WI38 (cell line): ENCODE measurements at regions not wholly inside any gene's neighbourhood (a gene's known extent, or its start where the extent isn't known, plus 50 kb on each side); places are given as distances from the start of the nearest gene placed in this dataset.

Experiments
- H3K4me3 ChIP-seq: 2 replicates; pipeline ENCODE4 v1.5.1; 2011; ENCODE audit warnings: low read depth, mild to moderate bottlenecking, control low read depth, low read length
- CTCF ChIP-seq: IDR thresholded peaks from 2 replicates; pipeline ENCODE4 v1.5.1; 2012; ENCODE audit warnings: low read depth, mild to moderate bottlenecking, control low read depth, low read length

- TF ChIP-seq CTCF, result no peak
- H3K4me3 ChIP-seq, result no peak overlapping the region
These were observed 857.0 kb upstream of the LCORL start for GRCh38 chr4:18878561-18878960.

- no peak for TF ChIP-seq CTCF
- H3K4me3 ChIP-seq, result no peak overlapping the region
These were observed 847.6 kb upstream of the LCORL start for GRCh38 chr4:18869166-18869565.

- TF ChIP-seq CTCF, result no peak
- H3K4me3 ChIP-seq, result no peak overlapping the region
These were observed 839.4 kb upstream of the LCORL start for GRCh38 chr4:18860836-18861530.

GRCh38 chr4:18859468-18859867 lies 837.9 kb upstream of the LCORL start:
- H3K4me3 ChIP-seq, result no peak overlapping the region
- TF ChIP-seq CTCF, result no peak

- TF ChIP-seq CTCF, result no peak
- H3K4me3 ChIP-seq, result no peak overlapping the region
These were observed 836.8 kb upstream of the LCORL start for GRCh38 chr4:18858229-18858922.

GRCh38 chr4:18850867-18851266 lies 829.3 kb upstream of the LCORL start:
- H3K4me3 ChIP-seq, result no peak overlapping the region
- no peak for TF ChIP-seq CTCF

GRCh38 chr4:18847249-18847890 lies 825.8 kb upstream of the LCORL start:
- no peak overlapping the region for H3K4me3 ChIP-seq
- TF ChIP-seq CTCF, result no peak
